Fibroblast of pulmonary artery (primary cell): ENCODE measurements at regions not wholly inside any gene's neighbourhood (a gene's known extent, or its start where the extent isn't known, plus 50 kb on each side); places are given as distances from the start of the nearest gene placed in this dataset.

Source experiments
- DNase-seq: peaks from one replicate; pipeline ENCODE4 v3.0.0-alpha.2; 2010; ENCODE audit warnings: low read depth
- H3K4me3 ChIP-seq: replicated peaks from 2 replicates; pipeline ENCODE4 v1.5.1; 2011; ENCODE audit warnings: low read depth, mild to moderate bottlenecking, control low read depth, low read length, moderate library complexity
- TF ChIP-seq, protein P1 (sequence below): IDR thresholded peaks from 2 replicates; pipeline ENCODE4 v1.5.1; 2011; ENCODE audit warnings: mild to moderate bottlenecking, control low read depth, low read length, inconsistent platforms; ENCODE audit errors: missing control alignments

- TF ChIP-seq, protein P1, sequence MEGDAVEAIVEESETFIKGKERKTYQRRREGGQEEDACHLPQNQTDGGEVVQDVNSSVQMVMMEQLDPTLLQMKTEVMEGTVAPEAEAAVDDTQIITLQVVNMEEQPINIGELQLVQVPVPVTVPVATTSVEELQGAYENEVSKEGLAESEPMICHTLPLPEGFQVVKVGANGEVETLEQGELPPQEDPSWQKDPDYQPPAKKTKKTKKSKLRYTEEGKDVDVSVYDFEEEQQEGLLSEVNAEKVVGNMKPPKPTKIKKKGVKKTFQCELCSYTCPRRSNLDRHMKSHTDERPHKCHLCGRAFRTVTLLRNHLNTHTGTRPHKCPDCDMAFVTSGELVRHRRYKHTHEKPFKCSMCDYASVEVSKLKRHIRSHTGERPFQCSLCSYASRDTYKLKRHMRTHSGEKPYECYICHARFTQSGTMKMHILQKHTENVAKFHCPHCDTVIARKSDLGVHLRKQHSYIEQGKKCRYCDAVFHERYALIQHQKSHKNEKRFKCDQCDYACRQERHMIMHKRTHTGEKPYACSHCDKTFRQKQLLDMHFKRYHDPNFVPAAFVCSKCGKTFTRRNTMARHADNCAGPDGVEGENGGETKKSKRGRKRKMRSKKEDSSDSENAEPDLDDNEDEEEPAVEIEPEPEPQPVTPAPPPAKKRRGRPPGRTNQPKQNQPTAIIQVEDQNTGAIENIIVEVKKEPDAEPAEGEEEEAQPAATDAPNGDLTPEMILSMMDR, result no peak
- DNase-seq, result no peak
- no peak overlapping the region for H3K4me3 ChIP-seq
Measured at GRCh38 chr4:64895031-64895430, 485.8 kb upstream of the TECRL start.

DNA sequence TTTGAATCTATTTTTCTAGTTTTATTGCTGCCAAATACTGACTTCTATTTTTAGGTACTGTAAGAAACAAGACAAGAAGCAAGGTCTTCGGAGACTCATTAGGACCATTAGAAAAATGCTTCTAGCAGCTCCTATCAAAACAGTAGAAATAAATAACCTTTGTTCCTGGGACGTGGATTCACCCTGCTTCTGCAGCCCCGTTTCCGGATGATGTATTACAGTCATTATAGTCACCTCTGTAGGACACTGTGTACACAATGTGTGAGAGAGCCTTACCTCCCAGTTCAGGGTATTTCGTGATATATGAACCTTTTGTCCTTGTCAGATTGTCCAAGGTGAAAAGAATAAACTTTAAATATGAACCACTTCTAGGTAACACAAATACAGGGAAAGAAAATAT is 484.0 kb upstream of the TECRL start:
- H3K4me3 ChIP-seq, result no peak overlapping the region
- DNase-seq, result no peak
- TF ChIP-seq, protein P1, result no peak

GRCh38 chr4:64889906-64890610 is 480.8 kb upstream of the TECRL start:
- TF ChIP-seq, protein P1, result no peak
- H3K4me3 ChIP-seq, result no peak overlapping the region
- DNase-seq, result no peak

- H3K4me3 ChIP-seq, result no peak overlapping the region
- no peak for DNase-seq
- TF ChIP-seq, protein P1, result no peak
Measured at GRCh38 chr4:64883087-64883807, 474.0 kb upstream of the TECRL start.

GRCh38 chr4:64882311-64883086 is 473.2 kb upstream of the TECRL start:
- no peak overlapping the region for H3K4me3 ChIP-seq
- TF ChIP-seq, protein P1, result no peak
- DNase-seq, result no peak

- H3K4me3 ChIP-seq, result no peak overlapping the region
- TF ChIP-seq, protein P1, result no peak
- no peak for DNase-seq
Measured at GRCh38 chr4:64880557-64880956, 471.3 kb upstream of the TECRL start.
